ENCODE measurements at regions not wholly inside any gene's neighbourhood (a gene's known extent, or its start where the extent isn't known, plus 50 kb on each side); places are given as distances from the start of the nearest gene placed in this dataset.

GRCh38 chr9:92236465-92236864 is 57.0 kb downstream of the IARS1 start:
- TF ChIP-seq CTCF (IDR thresholded peaks at IDR 0.05) = no peak
- no peak for TF ChIP-seq POLR2A (IDR thresholded peaks at IDR 0.05)
